H1 (cell line): ENCODE measurements at regions not wholly inside any gene's neighbourhood (a gene's known extent, or its start where the extent isn't known, plus 50 kb on each side); places are given as distances from the start of the nearest gene placed in this dataset.

Experiments
- CTCF ChIA-PET: fragments of 300-600 bp; sonication (Branson Sonifier 250); formaldehyde crosslinking; loops from one replicate; lab custom pipeline; 2021; ENCODE audit not compliant: partially characterized antibody; lab: Charles Lee
- POLR2A ChIA-PET: fragments of 300-600 bp; sonication (Branson Sonifier 250); formaldehyde crosslinking; loops from one replicate; lab custom pipeline; 2021; ENCODE audit warnings: inconsistent platforms; ENCODE audit not compliant: partially characterized antibody; lab: Charles Lee
- DNase-seq, 2 experiments: peaks; one replicate each; pipeline versions ENCODE4 v3.0.0 to v3.0.0-alpha.2; 2010 to 2022; ENCODE audit warnings: low spot score in 2 of 2, low read depth in 1 of 2, mixed read lengths in 1 of 2
- FAIRE-seq: peaks from 2 replicates; lab custom pipeline; 2011; peaks lifted over from hg19 to GRCh38; lab: Jason Lieb, UNC
- H2AFZ ChIP-seq: 2 replicates; pipeline ENCODE4 v1.8.1; 2012; ENCODE audit warnings: low read length, inconsistent platforms
- H2AK5ac ChIP-seq: 2 replicates; pipeline ENCODE4 v1.6.1; 2013; ENCODE audit warnings: low read depth, low read length
- H2BK120ac ChIP-seq: replicated peaks from 2 replicates; pipeline ENCODE3; 2013; ENCODE audit warnings: low read depth, low read length, inconsistent platforms
- H2BK12ac ChIP-seq: 2 replicates; pipeline ENCODE4 v1.6.1; 2013; ENCODE audit warnings: low read depth, low read length
- H2BK15ac ChIP-seq: 2 replicates; pipeline ENCODE4 v1.6.1; 2013; ENCODE audit warnings: low read length
- H2BK20ac ChIP-seq: 2 replicates; pipeline ENCODE4 v1.6.1; 2013; ENCODE audit warnings: low read length
- H2BK5ac ChIP-seq: 2 replicates; pipeline ENCODE4 v1.6.1; 2013; ENCODE audit warnings: low read depth, low read length
- H3K14ac ChIP-seq: 2 replicates; pipeline ENCODE4 v1.6.1; 2013; ENCODE audit warnings: inconsistent platforms; ENCODE audit not compliant: insufficient read length
- H3K18ac ChIP-seq: 2 replicates; pipeline ENCODE4 v1.6.1; 2013; ENCODE audit warnings: low read length; ENCODE audit errors: extremely low read depth
- H3K23ac ChIP-seq: 2 replicates; pipeline ENCODE4 v1.6.1; 2013; ENCODE audit warnings: inconsistent platforms; ENCODE audit not compliant: insufficient read length
- H3K23me2 ChIP-seq: 2 replicates; pipeline ENCODE4 v1.6.1; 2013; ENCODE audit warnings: low read depth, low read length
- H3K27ac ChIP-seq: 2 replicates; pipeline ENCODE4 v1.6.1; 2011; ENCODE audit warnings: low read depth, low read length, inconsistent platforms
- H3K27me3 ChIP-seq, 4 experiments: replicated peaks in 1 of 4; 1 replicate in 1 of 4; 2 replicates in 3 of 4; pipeline versions ENCODE4 v1.6.1 to v1.8.1; 2011 to 2013; ENCODE audit warnings: low read length in 3 of 4, mild to moderate bottlenecking in 3 of 4, inconsistent platforms in 2 of 4, mixed read lengths in 2 of 4, moderate library complexity in 1 of 4; ENCODE audit not compliant: control insufficient read depth in 3 of 4, insufficient read depth in 3 of 4; ENCODE audit errors: extremely low read depth in 1 of 4
- H3K36me3 ChIP-seq, 4 experiments: 2 replicates each; pipeline versions ENCODE4 v1.6.1 to v1.8.1; 2011 to 2013; ENCODE audit warnings: mild to moderate bottlenecking in 4 of 4, low read length in 3 of 4, moderate library complexity in 2 of 4, control low read depth in 1 of 4, inconsistent platforms in 1 of 4; ENCODE audit not compliant: insufficient read depth in 4 of 4, control insufficient read depth in 2 of 4
- H3K4ac ChIP-seq: replicated peaks from 2 replicates; pipeline ENCODE3; 2013; ENCODE audit warnings: low read length, low read depth, mixed read lengths, inconsistent platforms; ENCODE audit not compliant: insufficient read length
- H3K4me1 ChIP-seq, 4 experiments: replicated peaks in 1 of 4; 1 replicate in 1 of 4; 2 replicates in 3 of 4; pipeline versions ENCODE4 v1.6.1 to v1.8.1; 2011 to 2013; ENCODE audit warnings: low read length in 3 of 4, inconsistent platforms in 2 of 4, mixed read lengths in 1 of 4; ENCODE audit not compliant: insufficient read depth in 4 of 4, control insufficient read depth in 3 of 4
- H3K4me2 ChIP-seq, 2 experiments: 2 replicates each; pipeline versions ENCODE4 v1.6.1 to v1.8.1; 2011 to 2013; ENCODE audit warnings: low read depth in 2 of 2, low read length in 2 of 2, control low read depth in 1 of 2, inconsistent platforms in 1 of 2, mild to moderate bottlenecking in 1 of 2; ENCODE audit not compliant: insufficient read depth in 1 of 2
- H3K4me3 ChIP-seq, 4 experiments: fragments of 200-600, 300-600 bp in 1 of 4; sonication (generic), shearing (Covaris generic), sonication (Bioruptor Twin) in 1 of 4; 2 replicates each; pipeline versions ENCODE4 v1.5.1 to v1.8.1; 2011 to 2016; ENCODE audit warnings: low read length in 4 of 4, low read depth in 3 of 4, control low read depth in 2 of 4, inconsistent platforms in 2 of 4, mild to moderate bottlenecking in 2 of 4, mixed read lengths in 1 of 4, moderate library complexity in 1 of 4; ENCODE audit not compliant: insufficient read depth in 2 of 4; ENCODE audit errors: extremely low read depth in 1 of 4
- H3K56ac ChIP-seq: replicated peaks from 2 replicates; pipeline ENCODE3; 2013; ENCODE audit warnings: low read depth, mild to moderate bottlenecking, mixed read lengths, low read length, inconsistent platforms; ENCODE audit not compliant: insufficient read length
- H3K79me1 ChIP-seq: 2 replicates; pipeline ENCODE4 v1.6.1; 2013; ENCODE audit warnings: low read depth, low read length, control low read depth
- H3K79me2 ChIP-seq, 2 experiments: 2 replicates each; pipeline versions ENCODE4 v1.6.1 to v1.8.1; 2012 to 2013; ENCODE audit warnings: low read length in 2 of 2, mild to moderate bottlenecking in 2 of 2, inconsistent platforms in 1 of 2; ENCODE audit not compliant: insufficient read depth in 2 of 2, control insufficient read depth in 1 of 2
- H3K9ac ChIP-seq, 4 experiments: replicated peaks in 1 of 4; 1 replicate in 1 of 4; 2 replicates in 3 of 4; pipeline versions ENCODE4 v1.6.1 to v1.8.1; 2011 to 2013; ENCODE audit warnings: low read depth in 3 of 4, low read length in 3 of 4, control low read depth in 2 of 4, mild to moderate bottlenecking in 2 of 4, moderate library complexity in 2 of 4, inconsistent platforms in 1 of 4; ENCODE audit errors: extremely low read depth in 1 of 4
- H3K9me3 ChIP-seq, 2 experiments: 2 replicates each; pipeline versions ENCODE4 v1.6.1 to v1.8.1; 2012 to 2013; ENCODE audit warnings: mild to moderate bottlenecking in 2 of 2, moderate library complexity in 2 of 2, control low read depth in 1 of 2, inconsistent platforms in 1 of 2, low read depth in 1 of 2, low read length in 1 of 2, mixed read lengths in 1 of 2; ENCODE audit not compliant: insufficient read depth in 2 of 2
- H4K20me1 ChIP-seq, 2 experiments: replicated peaks in 1 of 2; 2 replicates each; pipeline versions ENCODE3 to v1.8.1; 2011 to 2013; ENCODE audit warnings: inconsistent platforms in 2 of 2, low read length in 2 of 2, mild to moderate bottlenecking in 1 of 2; ENCODE audit not compliant: insufficient read depth in 2 of 2, control insufficient read depth in 1 of 2
- H4K5ac ChIP-seq: 2 replicates; pipeline ENCODE4 v1.6.1; 2013; ENCODE audit warnings: low read length, low read depth, mixed read lengths, inconsistent platforms; ENCODE audit not compliant: insufficient read length
- H4K8ac ChIP-seq: 2 replicates; pipeline ENCODE4 v1.8.0; 2013; ENCODE audit warnings: mild to moderate bottlenecking, moderate library complexity, low read length, inconsistent platforms; ENCODE audit not compliant: insufficient read depth; ENCODE audit errors: extremely low read depth
- H4K91ac ChIP-seq: replicated peaks from 2 replicates; pipeline ENCODE3; 2013; ENCODE audit warnings: low read length, mixed read lengths, inconsistent platforms; ENCODE audit not compliant: insufficient read length
- FOSL1 ChIP-seq: IDR thresholded peaks from 2 replicates; pipeline ENCODE4 v1.6.1; 2011; ENCODE audit warnings: mild to moderate bottlenecking, low read depth, low read length, moderate library complexity; ENCODE audit not compliant: insufficient read depth
- GTF2F1 ChIP-seq: IDR thresholded peaks from 2 replicates; pipeline ENCODE4 v1.6.1; 2012; ENCODE audit warnings: low read depth, low read length, improper control_type of control experiment, borderline replicate concordance

- no peak overlapping the region for H2BK20ac ChIP-seq
- H2BK15ac ChIP-seq = no peak overlapping the region
- TF ChIP-seq GTF2F1 = no peak
- no peak for TF ChIP-seq FOSL1
- H3K79me2 ChIP-seq = no peaks in the 10 kb centered on the region
- H2BK120ac ChIP-seq = no peak overlapping the region
- CTCF ChIA-PET = no interaction called here
- H4K91ac ChIP-seq = no peak overlapping the region
- no peak overlapping the region for H3K4me3 ChIP-seq
- no peak overlapping the region for H3K18ac ChIP-seq
- H2AK5ac ChIP-seq = no peak overlapping the region
- no peak overlapping the region for H4K5ac ChIP-seq
- no peak overlapping the region for H3K56ac ChIP-seq
- H3K27ac ChIP-seq = no peak overlapping the region
- H4K20me1 ChIP-seq = no peaks in the 10 kb centered on the region
- no peak for FAIRE-seq
- POLR2A ChIA-PET = no interaction called here
- DNase-seq = no peak
- peaks cover 7 to 10% of the 10 kb centered on the region in 2 experiments; a peak in 2 of 4 replicates for H3K9me3 ChIP-seq
- no peaks in the 10 kb centered on the region for H3K23me2 ChIP-seq
- no peak overlapping the region for H4K8ac ChIP-seq
- no peak overlapping the region for H2BK5ac ChIP-seq
- no peaks in the 10 kb centered on the region for H3K27me3 ChIP-seq
- H3K79me1 ChIP-seq = no peaks in the 10 kb centered on the region
- H3K9ac ChIP-seq = no peak overlapping the region
- no peak overlapping the region for H3K4ac ChIP-seq
- H3K4me1 ChIP-seq = no peaks in the 10 kb centered on the region; a peak in 1 of 7 replicates
- H3K4me2 ChIP-seq = no peak overlapping the region
- no peaks in the 10 kb centered on the region for H3K36me3 ChIP-seq
- no peak overlapping the region for H2BK12ac ChIP-seq
- no peak overlapping the region for H3K14ac ChIP-seq
- no peak overlapping the region for H2AFZ ChIP-seq
- no peak overlapping the region for H3K23ac ChIP-seq
Observed at GRCh38 chr2:196563876-196564275, 75.6 kb upstream of the CCDC150 start.
